Panc1 (cell line): ENCODE measurements at regions not wholly inside any gene's neighbourhood (a gene's known extent, or its start where the extent isn't known, plus 50 kb on each side); places are given as distances from the start of the nearest gene placed in this dataset.

Experiments used
- CTCF ChIP-seq: fragments of 450-650 bp; IDR thresholded peaks from 2 replicates; pipeline ENCODE4 v1.5.1; 2017; ENCODE audit warnings: mild to moderate bottlenecking
- POLR2AphosphoS5 ChIP-seq: IDR thresholded peaks from 2 replicates; pipeline ENCODE4 v1.6.1; 2012; ENCODE audit warnings: mild to moderate bottlenecking, low read depth, low read length, moderate library complexity
- REST ChIP-seq, 2 experiments: IDR thresholded peaks; 2 replicates each; pipeline ENCODE4 v1.6.1; 2011 to 2012; ENCODE audit warnings: low read depth in 2 of 2, control low read depth in 1 of 2, low read length in 1 of 2, mild to moderate bottlenecking in 1 of 2, moderate library complexity in 1 of 2; ENCODE audit not compliant: insufficient read depth in 1 of 2

- no peak for TF ChIP-seq CTCF
- no peak for TF ChIP-seq REST (IDR thresholded peaks at IDR 0.05; ENCODE audit: insufficient read depth in 1 of 2, low read depth in 2 of 2, low read length in 1 of 2)
- TF ChIP-seq POLR2AphosphoS5: no peak
Measured at GRCh38 chr10:131556897-131557495, 245.5 kb upstream of the TCERG1L start.
